ENCODE measurements at regions not wholly inside any gene's neighbourhood (a gene's known extent, or its start where the extent isn't known, plus 50 kb on each side); places are given as distances from the start of the nearest gene placed in this dataset.
"Not testable (repeated sequence)": the region's sequence is repeated elsewhere in the genome, so short reads cannot be mapped to it uniquely, and the experiment has no call there.

DNA sequence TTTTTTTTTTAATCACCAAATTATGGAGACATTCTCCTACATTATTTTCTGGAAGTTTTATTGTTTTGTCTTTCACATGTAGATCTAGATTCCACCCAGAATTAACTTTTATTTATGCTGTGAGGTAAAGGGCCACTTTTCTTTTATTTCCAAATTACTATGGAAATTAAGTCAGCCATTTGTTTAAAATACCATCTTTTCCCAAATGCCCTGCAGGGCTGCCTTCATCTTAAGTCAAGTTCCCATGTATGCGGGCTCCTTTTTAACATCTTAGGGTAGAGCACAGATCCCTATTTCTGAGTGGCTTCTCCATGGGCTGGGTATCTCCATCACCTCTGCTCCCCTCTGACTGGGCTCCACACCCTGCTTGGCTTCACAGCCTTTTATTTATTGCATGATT lies 348.4 kb downstream of the SOX4 start:
- no peak overlapping the region for H3K27ac ChIP-seq (replicated peaks)
- TF ChIP-seq, protein P1, sequence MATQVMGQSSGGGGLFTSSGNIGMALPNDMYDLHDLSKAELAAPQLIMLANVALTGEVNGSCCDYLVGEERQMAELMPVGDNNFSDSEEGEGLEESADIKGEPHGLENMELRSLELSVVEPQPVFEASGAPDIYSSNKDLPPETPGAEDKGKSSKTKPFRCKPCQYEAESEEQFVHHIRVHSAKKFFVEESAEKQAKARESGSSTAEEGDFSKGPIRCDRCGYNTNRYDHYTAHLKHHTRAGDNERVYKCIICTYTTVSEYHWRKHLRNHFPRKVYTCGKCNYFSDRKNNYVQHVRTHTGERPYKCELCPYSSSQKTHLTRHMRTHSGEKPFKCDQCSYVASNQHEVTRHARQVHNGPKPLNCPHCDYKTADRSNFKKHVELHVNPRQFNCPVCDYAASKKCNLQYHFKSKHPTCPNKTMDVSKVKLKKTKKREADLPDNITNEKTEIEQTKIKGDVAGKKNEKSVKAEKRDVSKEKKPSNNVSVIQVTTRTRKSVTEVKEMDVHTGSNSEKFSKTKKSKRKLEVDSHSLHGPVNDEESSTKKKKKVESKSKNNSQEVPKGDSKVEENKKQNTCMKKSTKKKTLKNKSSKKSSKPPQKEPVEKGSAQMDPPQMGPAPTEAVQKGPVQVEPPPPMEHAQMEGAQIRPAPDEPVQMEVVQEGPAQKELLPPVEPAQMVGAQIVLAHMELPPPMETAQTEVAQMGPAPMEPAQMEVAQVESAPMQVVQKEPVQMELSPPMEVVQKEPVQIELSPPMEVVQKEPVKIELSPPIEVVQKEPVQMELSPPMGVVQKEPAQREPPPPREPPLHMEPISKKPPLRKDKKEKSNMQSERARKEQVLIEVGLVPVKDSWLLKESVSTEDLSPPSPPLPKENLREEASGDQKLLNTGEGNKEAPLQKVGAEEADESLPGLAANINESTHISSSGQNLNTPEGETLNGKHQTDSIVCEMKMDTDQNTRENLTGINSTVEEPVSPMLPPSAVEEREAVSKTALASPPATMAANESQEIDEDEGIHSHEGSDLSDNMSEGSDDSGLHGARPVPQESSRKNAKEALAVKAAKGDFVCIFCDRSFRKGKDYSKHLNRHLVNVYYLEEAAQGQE (IDR thresholded peaks at IDR 0.05; ENCODE audit: insufficient replicate concordance, low read depth): no peak
- TF ChIP-seq GABPA (IDR thresholded peaks at IDR 0.05; ENCODE audit: low read depth) (no peak), SPI1 (IDR thresholded peaks at IDR 0.05; ENCODE audit: borderline replicate concordance, low read depth) (no peak), POLR2AphosphoS5 (IDR thresholded peaks at IDR 0.05; ENCODE audit: low read depth) (no peak)
- TF ChIP-seq, protein P2, sequence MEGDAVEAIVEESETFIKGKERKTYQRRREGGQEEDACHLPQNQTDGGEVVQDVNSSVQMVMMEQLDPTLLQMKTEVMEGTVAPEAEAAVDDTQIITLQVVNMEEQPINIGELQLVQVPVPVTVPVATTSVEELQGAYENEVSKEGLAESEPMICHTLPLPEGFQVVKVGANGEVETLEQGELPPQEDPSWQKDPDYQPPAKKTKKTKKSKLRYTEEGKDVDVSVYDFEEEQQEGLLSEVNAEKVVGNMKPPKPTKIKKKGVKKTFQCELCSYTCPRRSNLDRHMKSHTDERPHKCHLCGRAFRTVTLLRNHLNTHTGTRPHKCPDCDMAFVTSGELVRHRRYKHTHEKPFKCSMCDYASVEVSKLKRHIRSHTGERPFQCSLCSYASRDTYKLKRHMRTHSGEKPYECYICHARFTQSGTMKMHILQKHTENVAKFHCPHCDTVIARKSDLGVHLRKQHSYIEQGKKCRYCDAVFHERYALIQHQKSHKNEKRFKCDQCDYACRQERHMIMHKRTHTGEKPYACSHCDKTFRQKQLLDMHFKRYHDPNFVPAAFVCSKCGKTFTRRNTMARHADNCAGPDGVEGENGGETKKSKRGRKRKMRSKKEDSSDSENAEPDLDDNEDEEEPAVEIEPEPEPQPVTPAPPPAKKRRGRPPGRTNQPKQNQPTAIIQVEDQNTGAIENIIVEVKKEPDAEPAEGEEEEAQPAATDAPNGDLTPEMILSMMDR (IDR thresholded peaks at IDR 0.05; ENCODE audit: insufficient read depth, low read length): no peak
- DNase-seq (ENCODE audit: low read depth in 1 of 2, low spot score in 1 of 2): no peak
- no peaks in the 10 kb centered on the region for H3K27me3 ChIP-seq (ENCODE audit: insufficient read depth, poor library complexity, severe bottlenecking)
- no peak overlapping the region for H3K4me3 ChIP-seq (replicated peaks; ENCODE audit: insufficient read depth, low read length)

DNA sequence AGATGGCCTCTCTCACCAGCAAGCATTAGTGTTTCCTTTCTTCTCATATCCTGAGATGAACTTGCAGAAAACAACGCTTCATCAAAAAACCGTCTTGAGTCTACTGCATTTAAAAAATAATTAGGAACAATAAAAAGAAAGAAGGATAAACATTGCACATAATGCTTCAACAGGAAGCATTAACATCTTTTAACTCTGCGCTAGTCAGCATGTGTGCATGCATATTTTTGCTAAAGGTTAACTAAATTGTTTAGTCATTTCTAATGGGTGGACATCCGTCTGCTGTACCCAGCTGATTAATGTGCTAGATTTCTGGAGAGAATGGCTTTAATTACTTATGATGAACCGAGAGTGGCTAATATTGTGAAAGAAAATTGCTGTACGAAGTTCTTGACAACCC lies 349.3 kb downstream of the SOX4 start:
- TF ChIP-seq SPI1 (IDR thresholded peaks at IDR 0.05; ENCODE audit: borderline replicate concordance, low read depth) (no peak), GABPA (IDR thresholded peaks at IDR 0.05; ENCODE audit: low read depth) (no peak), POLR2AphosphoS5 (IDR thresholded peaks at IDR 0.05; ENCODE audit: low read depth) (no peak)
- TF ChIP-seq, protein P1 (IDR thresholded peaks at IDR 0.05; ENCODE audit: insufficient replicate concordance, low read depth): no peak
- DNase-seq (ENCODE audit: low read depth in 1 of 2, low spot score in 1 of 2): no peak
- H3K27ac ChIP-seq (replicated peaks): no peak overlapping the region
- H3K4me3 ChIP-seq (replicated peaks; ENCODE audit: insufficient read depth, low read length): no peak overlapping the region
- no peaks in the 10 kb centered on the region for H3K27me3 ChIP-seq (ENCODE audit: insufficient read depth, poor library complexity, severe bottlenecking)

DNA sequence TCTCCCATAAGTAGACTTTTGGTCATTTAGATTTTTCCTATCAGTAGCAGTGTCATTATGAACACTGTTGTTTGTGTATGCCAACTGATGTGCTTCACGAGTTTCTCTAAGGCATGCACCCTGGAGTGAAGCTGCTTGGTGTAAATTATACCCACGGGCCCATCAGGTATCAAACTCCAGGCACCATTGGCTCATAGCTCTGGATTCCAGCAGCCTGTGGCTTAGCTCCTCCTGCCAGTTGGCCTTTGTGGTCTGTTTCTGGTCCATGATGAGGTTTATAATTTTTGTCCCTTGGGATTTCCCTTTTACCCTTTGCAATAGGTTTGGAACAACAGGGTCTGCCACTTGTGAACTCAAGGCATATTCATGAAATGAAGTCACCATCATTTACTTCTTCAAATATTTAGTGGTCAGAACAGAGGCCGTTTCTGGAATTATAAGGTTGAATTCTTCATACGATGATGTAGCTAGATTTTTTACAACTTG lies 350.5 kb downstream of the PRL start:
- no peak for DNase-seq (ENCODE audit: low read depth in 1 of 2, low spot score in 1 of 2)
- Histone ChIP-seq H3K27me3 (ENCODE audit: insufficient read depth, poor library complexity, severe bottlenecking) (no peaks in the 10 kb centered on the region), H3K27ac (replicated peaks) (no peak overlapping the region), H3K4me3 (replicated peaks; ENCODE audit: insufficient read depth, low read length) (no peak overlapping the region)
- TF ChIP-seq, protein P1 (IDR thresholded peaks at IDR 0.05; ENCODE audit: insufficient replicate concordance, low read depth): no peak
- no peak for TF ChIP-seq SPI1 (IDR thresholded peaks at IDR 0.05; ENCODE audit: borderline replicate concordance, low read depth)
- TF ChIP-seq, protein P2 (IDR thresholded peaks at IDR 0.05; ENCODE audit: insufficient read depth, low read length): no peak
- TF ChIP-seq GABPA (IDR thresholded peaks at IDR 0.05; ENCODE audit: low read depth): no peak
- no peak for TF ChIP-seq POLR2AphosphoS5 (IDR thresholded peaks at IDR 0.05; ENCODE audit: low read depth)

DNA sequence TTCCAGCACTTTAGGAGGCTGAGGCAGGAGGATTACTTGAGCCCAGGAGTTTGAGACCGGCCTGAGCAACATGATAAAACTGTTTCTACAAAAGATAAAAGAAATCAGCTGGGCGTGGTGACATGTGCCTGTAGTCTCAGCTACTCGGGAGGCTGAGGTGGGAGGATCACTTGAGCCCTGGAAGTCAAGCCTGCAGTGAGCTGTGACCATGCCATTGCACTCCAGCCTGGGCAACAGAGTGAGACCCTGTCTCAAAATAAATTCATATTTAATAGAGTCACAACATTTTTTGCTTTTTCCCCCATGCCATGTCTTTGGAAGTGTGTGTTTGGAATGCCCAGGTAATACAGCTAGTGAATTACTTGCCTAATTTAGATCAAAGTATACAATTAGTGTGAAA lies 349.6 kb downstream of the PRL start:
- not testable (repeated sequence) for H3K27me3 ChIP-seq (ENCODE audit: insufficient read depth, poor library complexity, severe bottlenecking); H3K27ac ChIP-seq (replicated peaks); DNase-seq (ENCODE audit: low read depth in 1 of 2, low spot score in 1 of 2); H3K4me3 ChIP-seq (replicated peaks; ENCODE audit: insufficient read depth, low read length)
